CD8-positive, alpha-beta memory T cell (primary cell): ENCODE measurements at regions not wholly inside any gene's neighbourhood (a gene's known extent, or its start where the extent isn't known, plus 50 kb on each side); places are given as distances from the start of the nearest gene placed in this dataset.

Experiments
- CTCF ChIA-PET: fragments of 350-600 bp; sonication (Branson Sonifier 250); formaldehyde crosslinking; loops from one replicate; lab custom pipeline; 2021; ENCODE audit warnings: antibody characterized with exemption; lab: Charles Lee
- POLR2A ChIA-PET: fragments of 350-600 bp; sonication (Branson Sonifier 250); formaldehyde crosslinking; loops from one replicate; lab custom pipeline; 2021; ENCODE audit warnings: antibody characterized with exemption; lab: Charles Lee
- DNase-seq, 5 donors: peaks; one replicate each; pipeline versions ENCODE4 v3.0.0 to v3.0.0-alpha.2; 2020 to 2022; ENCODE audit warnings: mixed read lengths in 1 of 5
- H3K27ac ChIP-seq: one replicate; pipeline ENCODE4 v1.7.0; 2013; ENCODE audit warnings: low read depth, mild to moderate bottlenecking, low read length, moderate library complexity
- H3K27me3 ChIP-seq: 2 replicates; pipeline ENCODE4 v1.7.0; 2013; ENCODE audit warnings: low read length, mild to moderate bottlenecking; ENCODE audit not compliant: insufficient read depth, poor library complexity, severe bottlenecking
- H3K36me3 ChIP-seq: 2 replicates; pipeline ENCODE4 v1.7.0; 2013; ENCODE audit warnings: mild to moderate bottlenecking, low read length, moderate library complexity; ENCODE audit not compliant: insufficient read depth
- H3K4me1 ChIP-seq: 2 replicates; pipeline ENCODE4 v1.7.0; 2013; ENCODE audit warnings: mild to moderate bottlenecking, low read length, moderate library complexity; ENCODE audit not compliant: insufficient read depth
- H3K4me3 ChIP-seq: 2 replicates; pipeline ENCODE4 v1.7.0; 2013; ENCODE audit warnings: mild to moderate bottlenecking, low read length
- H3K9me3 ChIP-seq: 2 replicates; pipeline ENCODE4 v1.7.0; 2013; ENCODE audit warnings: mild to moderate bottlenecking, low read length
- H3K27ac Mint-ChIP-seq, 8 donors: one replicate each; pipeline ENCODE4 v1.8.0; 2020 to 2021; ENCODE audit warnings: mixed read lengths in 8 of 8, mild to moderate bottlenecking in 6 of 8, inconsistent platforms in 3 of 8, moderate library complexity in 3 of 8
- H3K27me3 Mint-ChIP-seq, 2 donors: one replicate each; pipeline ENCODE4 v1.8.0; 2020 to 2021; ENCODE audit warnings: mixed read lengths in 2 of 2, mild to moderate bottlenecking in 1 of 2, moderate library complexity in 1 of 2
- H3K36me3 Mint-ChIP-seq, 3 donors: one replicate each; pipeline ENCODE4 v1.8.0; 2020 to 2021; ENCODE audit warnings: mixed read lengths in 3 of 3, inconsistent platforms in 1 of 3, mild to moderate bottlenecking in 1 of 3
- H3K4me1 Mint-ChIP-seq, 3 donors: one replicate each; pipeline ENCODE4 v1.8.0; 2020 to 2021; ENCODE audit warnings: mixed read lengths in 3 of 3, inconsistent platforms in 1 of 3, mild to moderate bottlenecking in 1 of 3
- H3K4me3 Mint-ChIP-seq, 7 donors: one replicate each; pipeline ENCODE4 v1.8.0; 2020 to 2021; ENCODE audit warnings: mixed read lengths in 7 of 7, mild to moderate bottlenecking in 6 of 7, moderate library complexity in 4 of 7, inconsistent platforms in 2 of 7
- H3K9me3 Mint-ChIP-seq, 5 donors: one replicate each; pipeline ENCODE4 v1.8.0; 2020 to 2022; ENCODE audit warnings: mixed read lengths in 5 of 5, mild to moderate bottlenecking in 3 of 5, moderate library complexity in 2 of 5, inconsistent platforms in 1 of 5

DNA sequence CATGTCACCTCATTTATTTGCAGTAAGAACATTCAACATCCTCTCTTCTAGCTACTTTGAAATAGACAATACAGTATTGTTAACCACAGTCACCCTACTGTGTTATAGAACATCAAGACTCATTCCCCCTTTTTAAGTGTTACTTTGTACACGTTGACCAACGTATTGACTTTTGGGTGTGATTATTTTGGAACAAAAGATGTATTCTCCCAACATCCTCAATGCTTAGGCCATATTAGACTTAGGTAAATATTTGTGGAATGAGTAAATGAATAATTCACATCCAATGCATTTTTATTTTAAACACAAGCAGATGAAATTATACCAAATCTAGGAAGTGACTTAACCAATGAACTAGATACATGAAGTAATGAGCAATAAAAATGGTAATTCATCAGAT lies 296.6 kb downstream of the CHRM3 start:
- no peak for DNase-seq
- H3K27me3 Mint-ChIP-seq, result no peaks in the 10 kb centered on the region
- Histone ChIP-seq H3K4me3 (no peak overlapping the region), H3K27ac (no peak overlapping the region), H3K4me1 (no peaks in the 10 kb centered on the region), H3K27me3 (no peaks in the 10 kb centered on the region), H3K36me3 (no peaks in the 10 kb centered on the region), H3K9me3 (no peaks in the 10 kb centered on the region)
- no peak overlapping the region for H3K4me3 Mint-ChIP-seq
- H3K4me1 Mint-ChIP-seq, result no peaks in the 10 kb centered on the region
- H3K27ac Mint-ChIP-seq, result peak overlapping the region in 1 of 8 donors; percentile 28
- CTCF ChIA-PET, result no interaction called here
- H3K36me3 Mint-ChIP-seq, result no peaks in the 10 kb centered on the region
- POLR2A ChIA-PET, result no interaction called here
- H3K9me3 Mint-ChIP-seq, result no peaks in the 10 kb centered on the region

DNA sequence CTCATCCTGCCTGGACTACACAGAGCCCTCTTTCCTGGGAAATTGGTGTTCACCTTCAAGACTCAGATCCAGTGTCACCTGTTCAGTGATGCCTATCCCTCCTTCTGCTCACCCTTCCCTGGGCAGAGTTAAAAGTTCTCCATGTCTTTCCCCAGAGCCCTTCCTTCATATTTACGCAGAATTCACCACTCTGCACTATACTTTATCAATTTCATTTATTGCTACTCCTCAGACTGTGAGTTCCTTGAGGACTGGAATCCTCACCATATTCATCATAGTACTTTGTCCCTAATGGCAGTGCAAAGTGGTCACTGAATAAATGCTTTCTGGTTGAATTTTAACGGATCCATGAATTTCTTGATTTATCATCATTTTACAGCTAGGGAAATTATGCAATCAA lies 300.0 kb downstream of the CHRM3 start:
- no peaks in the 10 kb centered on the region for H3K36me3 Mint-ChIP-seq
- Histone ChIP-seq H3K4me1 (no peaks in the 10 kb centered on the region), H3K36me3 (no peaks in the 10 kb centered on the region), H3K4me3 (no peak overlapping the region), H3K9me3 (no peaks in the 10 kb centered on the region), H3K27ac (no peak overlapping the region), H3K27me3 (no peaks in the 10 kb centered on the region)
- no peak for DNase-seq
- H3K9me3 Mint-ChIP-seq, result no peaks in the 10 kb centered on the region
- H3K27me3 Mint-ChIP-seq, result no peaks in the 10 kb centered on the region
- ChIA-PET POLR2A (no interaction called here), CTCF (no interaction called here)
- no peak overlapping the region for H3K27ac Mint-ChIP-seq
- H3K4me3 Mint-ChIP-seq, result no peak overlapping the region
- H3K4me1 Mint-ChIP-seq, result no peaks in the 10 kb centered on the region

DNA sequence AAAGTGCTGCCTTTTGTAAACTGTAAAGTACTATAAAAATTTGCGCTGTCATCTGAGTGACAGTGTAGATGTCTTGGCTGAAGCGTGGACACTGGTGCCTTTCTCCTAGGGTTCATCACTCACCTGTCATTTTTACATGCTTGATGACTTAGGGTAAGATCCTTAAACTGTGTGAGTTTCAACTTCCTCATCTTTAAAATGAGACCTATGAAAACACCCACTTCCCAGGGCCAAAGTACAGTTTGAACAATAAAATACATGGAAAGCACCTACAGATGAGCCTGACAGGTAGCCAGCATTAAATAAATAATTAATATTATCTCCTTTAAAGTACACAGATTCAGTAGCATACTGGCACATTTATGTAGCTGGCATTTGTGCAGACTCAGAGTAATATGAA lies 309.9 kb downstream of the CHRM3 start:
- Mint-ChIP-seq H3K36me3 (peaks cover 0 to 10% (median 0%) of the 10 kb centered on the region in 3 donors), H3K27me3 (no peaks in the 10 kb centered on the region), H3K4me3 (no peak overlapping the region), H3K9me3 (peaks cover 0 to 4% (median 2%) of the 10 kb centered on the region in 5 donors), H3K27ac (no peak overlapping the region), H3K4me1 (no peaks in the 10 kb centered on the region)
- ChIA-PET POLR2A (no interaction called here), CTCF (no interaction called here)
- no peaks in the 10 kb centered on the region for H3K4me1 ChIP-seq
- H3K27ac ChIP-seq, result no peak overlapping the region
- no peaks in the 10 kb centered on the region for H3K27me3 ChIP-seq
- DNase-seq, result no peak
- no peaks in the 10 kb centered on the region for H3K36me3 ChIP-seq
- H3K9me3 ChIP-seq, result no peaks in the 10 kb centered on the region
- H3K4me3 ChIP-seq, result no peak overlapping the region

DNA sequence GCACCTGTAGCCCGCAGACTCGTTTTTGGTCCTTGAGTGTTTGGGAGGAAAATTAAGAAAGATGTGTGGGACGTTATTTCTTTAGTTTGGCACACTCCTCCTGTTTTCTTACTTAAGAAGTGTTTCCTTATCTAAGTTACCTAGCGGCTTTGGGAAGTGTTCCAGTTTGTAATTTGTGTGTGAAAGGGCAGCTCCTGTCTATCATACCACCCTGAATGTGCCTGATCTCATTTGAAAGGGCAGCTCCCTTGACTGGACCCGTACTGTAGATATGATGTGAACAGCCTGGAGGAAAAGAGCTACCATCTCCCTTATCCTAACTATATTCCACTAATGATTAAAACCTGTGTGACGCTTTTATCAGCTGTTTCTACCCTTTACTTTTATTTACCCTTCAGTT lies 314.3 kb downstream of the CHRM3 start:
- POLR2A ChIA-PET, result no interaction called here
- Histone ChIP-seq H3K36me3 (no peaks in the 10 kb centered on the region), H3K4me3 (no peak overlapping the region), H3K27ac (no peak overlapping the region), H3K9me3 (no peaks in the 10 kb centered on the region), H3K4me1 (no peaks in the 10 kb centered on the region), H3K27me3 (no peaks in the 10 kb centered on the region)
- no peak overlapping the region for H3K27ac Mint-ChIP-seq
- H3K27me3 Mint-ChIP-seq, result no peaks in the 10 kb centered on the region
- H3K36me3 Mint-ChIP-seq, result peaks cover 3 to 18% (median 4%) of the 10 kb centered on the region in 3 donors
- peaks cover 0 to 4% (median 2%) of the 10 kb centered on the region in 5 donors for H3K9me3 Mint-ChIP-seq
- no peak for DNase-seq
- CTCF ChIA-PET, result no interaction called here
- H3K4me1 Mint-ChIP-seq, result no peaks in the 10 kb centered on the region
- no peak overlapping the region for H3K4me3 Mint-ChIP-seq

DNA sequence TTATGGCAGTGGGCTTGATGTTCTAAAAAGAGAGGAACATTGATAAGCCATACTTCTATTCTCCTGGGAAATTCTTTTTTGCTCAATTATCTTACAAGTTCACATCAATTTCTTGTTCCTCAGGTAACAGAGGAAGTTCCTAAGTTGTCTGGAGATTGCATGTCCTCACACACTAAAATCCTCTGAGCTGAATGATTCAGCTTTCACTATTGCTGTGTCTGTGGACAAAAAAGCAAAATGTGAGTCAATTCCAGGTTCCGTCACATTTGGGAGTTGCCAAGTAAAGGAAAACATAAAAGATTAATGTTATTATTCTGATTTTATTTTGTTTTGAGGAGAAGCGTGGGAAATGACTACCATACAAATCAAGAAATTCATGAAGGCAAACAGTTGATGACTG lies 316.7 kb downstream of the CHRM3 start:
- ChIA-PET POLR2A (no interaction called here), CTCF (no interaction called here)
- H3K36me3 ChIP-seq, result no peaks in the 10 kb centered on the region
- Mint-ChIP-seq H3K36me3 (peaks cover 6 to 16% (median 6%) of the 10 kb centered on the region in 3 donors), H3K4me1 (peaks cover 0 to 1% (median 0%) of the 10 kb centered on the region in 3 donors), H3K9me3 (no peaks in the 10 kb centered on the region), H3K27ac (no peak overlapping the region), H3K4me3 (no peak overlapping the region), H3K27me3 (no peaks in the 10 kb centered on the region)
- H3K4me3 ChIP-seq, result no peak overlapping the region
- H3K27me3 ChIP-seq, result no peaks in the 10 kb centered on the region
- no peaks in the 10 kb centered on the region for H3K9me3 ChIP-seq
- DNase-seq, result no peak
- no peaks in the 10 kb centered on the region for H3K4me1 ChIP-seq
- no peak overlapping the region for H3K27ac ChIP-seq

DNA sequence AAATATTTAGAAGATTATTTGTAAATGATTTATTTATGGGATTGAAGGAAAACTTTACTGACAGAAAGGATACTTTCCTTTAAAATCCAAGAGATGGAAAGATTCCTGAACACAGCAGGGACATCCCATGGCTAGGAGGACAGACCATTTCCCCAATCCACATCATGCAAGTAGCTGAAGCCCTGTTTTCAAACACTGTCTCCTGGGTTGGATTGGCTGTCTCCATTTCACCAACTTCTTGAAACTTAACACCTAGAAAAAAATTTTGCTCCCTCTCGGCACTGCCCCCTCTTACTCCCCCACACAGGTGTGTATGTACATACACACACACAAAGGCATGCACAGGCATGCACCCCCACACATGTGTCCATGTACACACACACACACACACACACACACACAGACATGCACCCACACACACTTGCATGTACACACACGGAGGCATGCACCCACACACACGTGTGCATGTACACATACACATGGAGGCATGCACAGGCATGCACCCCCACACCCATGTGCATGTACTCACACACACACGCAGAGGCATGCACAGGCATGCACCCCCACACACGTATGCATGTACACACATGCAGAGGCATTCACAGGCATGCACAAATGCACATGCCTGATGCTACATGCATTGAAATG lies 320.0 kb downstream of the CHRM3 start:
- H3K4me1 Mint-ChIP-seq, result peaks cover 1 to 4% (median 4%) of the 10 kb centered on the region in 3 donors

DNA sequence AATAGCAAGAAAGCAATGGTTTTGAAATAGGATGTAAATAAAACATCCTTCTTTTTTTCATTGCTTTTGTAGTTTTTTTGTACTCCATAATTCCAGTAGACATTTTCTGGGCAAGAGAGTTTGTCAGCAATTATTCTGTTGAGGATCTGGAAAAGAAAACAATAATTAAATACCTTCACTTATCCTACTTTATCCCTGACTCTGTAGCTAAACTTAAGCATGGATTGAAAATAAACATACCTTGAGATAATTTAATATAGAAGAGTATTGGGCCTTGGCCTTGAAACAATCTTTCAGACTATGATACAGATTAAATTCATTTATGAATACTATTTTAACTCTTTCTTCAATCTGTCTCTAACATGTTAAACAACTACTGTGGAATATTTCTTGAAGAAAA lies 321.2 kb downstream of the CHRM3 start:
- Histone ChIP-seq H3K4me1 (no peaks in the 10 kb centered on the region), H3K27ac (no peak overlapping the region), H3K27me3 (no peaks in the 10 kb centered on the region), H3K36me3 (no peaks in the 10 kb centered on the region), H3K9me3 (no peaks in the 10 kb centered on the region), H3K4me3 (no peak overlapping the region)
- peaks cover 0 to 2% (median 0%) of the 10 kb centered on the region in 5 donors for H3K9me3 Mint-ChIP-seq
- DNase-seq, result no peak
- peaks cover 6 to 15% (median 9%) of the 10 kb centered on the region in 3 donors for H3K36me3 Mint-ChIP-seq
- peak overlapping the region in 1 of 8 donors; percentile 54 for H3K27ac Mint-ChIP-seq
- peaks cover 1 to 8% (median 4%) of the 10 kb centered on the region in 3 donors for H3K4me1 Mint-ChIP-seq
- no peaks in the 10 kb centered on the region for H3K27me3 Mint-ChIP-seq
- ChIA-PET POLR2A (no interaction called here), CTCF (no interaction called here)
- H3K4me3 Mint-ChIP-seq, result no peak overlapping the region

More for the DNA sequence above, 320.0 kb downstream of the CHRM3 start:
- H3K27me3 Mint-ChIP-seq, result no peaks in the 10 kb centered on the region
- DNase-seq, result no peak
- H3K9me3 Mint-ChIP-seq, result peaks cover 0 to 2% (median 0%) of the 10 kb centered on the region in 5 donors
- peaks cover 6 to 12% (median 8%) of the 10 kb centered on the region in 3 donors for H3K36me3 Mint-ChIP-seq
- CTCF ChIA-PET, result interaction anchor here (1.0 kb wide), 1 partner anchor 12 kb away, joined by 3 read pairs; no protein-coding TSS in a partner anchor
- H3K9me3 ChIP-seq, result no peaks in the 10 kb centered on the region
- no peaks in the 10 kb centered on the region for H3K27me3 ChIP-seq
- no peaks in the 10 kb centered on the region for H3K36me3 ChIP-seq
- no peaks in the 10 kb centered on the region for H3K4me1 ChIP-seq
- POLR2A ChIA-PET, result no interaction called here
- H3K4me3 ChIP-seq, result no peak overlapping the region
- peak overlapping the region in 1 of 7 donors; percentile 21 for H3K4me3 Mint-ChIP-seq
- H3K27ac ChIP-seq, result no peak overlapping the region
- peak overlapping the region in 1 of 8 donors; percentile 25 for H3K27ac Mint-ChIP-seq

DNA sequence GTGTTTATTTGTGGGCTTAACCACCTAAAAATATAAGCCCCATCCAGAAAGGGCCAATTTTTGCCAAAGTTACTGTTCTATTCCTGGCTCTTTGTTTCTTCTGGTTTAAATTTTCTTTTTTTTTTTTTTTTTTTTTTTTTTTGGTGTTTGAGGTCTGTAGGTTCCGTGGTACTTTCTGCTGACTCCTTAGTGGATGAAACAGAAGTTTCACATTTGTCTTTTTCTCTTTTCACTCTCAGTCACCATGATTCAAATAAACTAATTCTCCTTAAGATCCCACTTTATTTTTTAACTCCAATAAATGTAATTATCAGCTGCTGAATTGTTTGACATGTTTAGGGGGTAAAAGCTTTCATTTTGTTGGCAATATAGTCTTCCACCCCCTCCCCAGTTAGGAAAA lies 322.3 kb downstream of the CHRM3 start:
- H3K4me1 Mint-ChIP-seq, result peaks cover 1 to 8% (median 4%) of the 10 kb centered on the region in 3 donors
- no peaks in the 10 kb centered on the region for H3K27me3 Mint-ChIP-seq
- no peak overlapping the region for H3K4me3 ChIP-seq
- peaks cover 0 to 2% (median 0%) of the 10 kb centered on the region in 5 donors for H3K9me3 Mint-ChIP-seq
- CTCF ChIA-PET, result interaction anchor here (1.5 kb wide), 1 partner anchor 10 kb away, joined by 4 read pairs; no protein-coding TSS in a partner anchor
- no peak overlapping the region for H3K27ac ChIP-seq
- H3K4me3 Mint-ChIP-seq, result no peak overlapping the region
- H3K36me3 Mint-ChIP-seq, result peaks cover 8 to 17% (median 15%) of the 10 kb centered on the region in 3 donors
- H3K4me1 ChIP-seq, result no peaks in the 10 kb centered on the region
- peak overlapping the region in 2 of 8 donors; percentile 3 to 54 for H3K27ac Mint-ChIP-seq
- H3K36me3 ChIP-seq, result no peaks in the 10 kb centered on the region
- H3K9me3 ChIP-seq, result no peaks in the 10 kb centered on the region
- DNase-seq, result no peak
- H3K27me3 ChIP-seq, result no peaks in the 10 kb centered on the region
- POLR2A ChIA-PET, result interaction anchor here (1.0 kb wide), 1 partner anchor 11 kb away, joined by 4 read pairs; no protein-coding TSS in a partner anchor
